HG03139 (cell line): ENCODE measurements at regions not wholly inside any gene's neighbourhood (a gene's known extent, or its start where the extent isn't known, plus 50 kb on each side); places are given as distances from the start of the nearest gene placed in this dataset.
"Not testable (repeated sequence)": the region's sequence is repeated elsewhere in the genome, so short reads cannot be mapped to it uniquely, and the experiment has no call there.

Experiments
- ATAC-seq: cut with Tn5 transposase; IDR thresholded peaks from one replicate; pipeline ENCODE4 v1.9.1; 2021; ENCODE audit not compliant: unreplicated experiment

- ATAC-seq, result no peak
These were observed 133.4 kb downstream of the MACC1 start for GRCh38 chr7:20083781-20084180.

- ATAC-seq, result no peak
These were observed 138.1 kb downstream of the MACC1 start for GRCh38 chr7:20079080-20079479.

- no peak for ATAC-seq
These were observed 140.3 kb downstream of the MACC1 start for GRCh38 chr7:20076835-20077234.

GRCh38 chr7:20075992-20076820 lies 141.0 kb downstream of the MACC1 start:
- ATAC-seq, result no peak

- no peak for ATAC-seq
These were observed 141.7 kb downstream of the MACC1 start for GRCh38 chr7:20075440-20075839.

GRCh38 chr7:20068004-20068403 lies 149.2 kb downstream of the MACC1 start:
- not testable (repeated sequence) for ATAC-seq

GRCh38 chr7:20064974-20065862 lies 152.0 kb downstream of the MACC1 start:
- ATAC-seq, result peak; percentile 99

- ATAC-seq, result no peak
These were observed 152.8 kb downstream of the MACC1 start for GRCh38 chr7:20064181-20064970.

GRCh38 chr7:20063644-20064043 lies 153.5 kb downstream of the MACC1 start:
- no peak for ATAC-seq

GRCh38 chr7:20062932-20063331 lies 154.3 kb downstream of the MACC1 start:
- ATAC-seq, result no peak

- ATAC-seq, result no peak
These were observed 163.7 kb downstream of the MACC1 start for GRCh38 chr7:20053334-20054104.

- no peak for ATAC-seq
These were observed 166.8 kb downstream of the MACC1 start for GRCh38 chr7:20050241-20050966.

- no peak for ATAC-seq
These were observed 178.5 kb downstream of the MACC1 start for GRCh38 chr7:20038676-20039075.

GRCh38 chr7:20035279-20035875 lies 181.8 kb downstream of the MACC1 start:
- ATAC-seq, result no peak

- no peak for ATAC-seq
These were observed 183.4 kb downstream of the MACC1 start for GRCh38 chr7:20033621-20034400.

GRCh38 chr7:20032741-20033140 lies 184.4 kb downstream of the MACC1 start:
- ATAC-seq, result no peak

- peak; percentile 19 for ATAC-seq
These were observed 186.2 kb downstream of the MACC1 start for GRCh38 chr7:20030915-20031362.

- ATAC-seq, result peak; percentile 78
These were observed 186.8 kb downstream of the MACC1 start for GRCh38 chr7:20030417-20030816.
